ENCODE measurements at regions not wholly inside any gene's neighbourhood (a gene's known extent, or its start where the extent isn't known, plus 50 kb on each side); places are given as distances from the start of the nearest gene placed in this dataset.

DNA sequence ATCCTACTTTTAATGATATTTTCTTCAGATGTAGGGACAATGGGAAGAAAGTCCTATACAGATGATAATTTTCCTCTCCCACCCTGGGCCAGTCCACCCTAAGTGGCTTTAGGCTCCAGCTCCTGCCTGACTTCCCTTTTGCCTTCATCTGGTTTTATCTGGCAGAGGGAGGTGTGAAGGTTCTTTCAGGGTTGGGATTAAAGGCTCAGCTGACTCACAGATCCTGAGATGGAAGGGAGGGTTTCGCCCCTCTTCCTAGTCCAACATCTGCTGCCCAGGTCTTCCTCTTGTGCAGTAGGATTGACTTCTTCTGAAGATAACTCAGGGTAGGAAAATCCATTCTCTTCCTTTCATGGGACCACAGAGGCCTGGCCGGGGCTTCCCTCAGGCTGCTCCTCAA, 362.4 kb upstream of the KAZN start:
- no peak overlapping the region for H3K27ac ChIP-seq (ENCODE audit: low read depth, low read length)
- H3K4me2 ChIP-seq (ENCODE audit: low read length) = no peak overlapping the region
- no peaks in the 10 kb centered on the region for H4K20me1 ChIP-seq (ENCODE audit: control insufficient read depth, insufficient read depth, low read depth, low read length)
- H3K4me3 ChIP-seq (ENCODE audit: low read length) = no peak overlapping the region
- H3K79me2 ChIP-seq (ENCODE audit: control insufficient read depth, low read length) = no peaks in the 10 kb centered on the region
- H3K9me2 ChIP-seq (replicated peaks; ENCODE audit: control insufficient read depth, low read length) = no peaks in the 10 kb centered on the region
- H3K9me3 ChIP-seq (ENCODE audit: control insufficient read depth, insufficient read depth, low read length) = no peaks in the 10 kb centered on the region
- H3F3A ChIP-seq (ENCODE audit: control insufficient read depth, insufficient read depth) = no peaks in the 10 kb centered on the region
- no peak for TF ChIP-seq CTCF (IDR thresholded peaks at IDR 0.05; ENCODE audit: low read depth, low read length, poor library complexity, severe bottlenecking)
- no peak for TF ChIP-seq EZH2phosphoT487 (IDR thresholded peaks at IDR 0.05; ENCODE audit: borderline replicate concordance, low read length)
- no peaks in the 10 kb centered on the region for H3K4me1 ChIP-seq (ENCODE audit: control insufficient read depth, low read length)
- no peaks in the 10 kb centered on the region for H3K27me3 ChIP-seq (ENCODE audit: control insufficient read depth, low read length)
- no peaks in the 10 kb centered on the region for H3K36me3 ChIP-seq (ENCODE audit: control insufficient read depth, low read length)

DNA sequence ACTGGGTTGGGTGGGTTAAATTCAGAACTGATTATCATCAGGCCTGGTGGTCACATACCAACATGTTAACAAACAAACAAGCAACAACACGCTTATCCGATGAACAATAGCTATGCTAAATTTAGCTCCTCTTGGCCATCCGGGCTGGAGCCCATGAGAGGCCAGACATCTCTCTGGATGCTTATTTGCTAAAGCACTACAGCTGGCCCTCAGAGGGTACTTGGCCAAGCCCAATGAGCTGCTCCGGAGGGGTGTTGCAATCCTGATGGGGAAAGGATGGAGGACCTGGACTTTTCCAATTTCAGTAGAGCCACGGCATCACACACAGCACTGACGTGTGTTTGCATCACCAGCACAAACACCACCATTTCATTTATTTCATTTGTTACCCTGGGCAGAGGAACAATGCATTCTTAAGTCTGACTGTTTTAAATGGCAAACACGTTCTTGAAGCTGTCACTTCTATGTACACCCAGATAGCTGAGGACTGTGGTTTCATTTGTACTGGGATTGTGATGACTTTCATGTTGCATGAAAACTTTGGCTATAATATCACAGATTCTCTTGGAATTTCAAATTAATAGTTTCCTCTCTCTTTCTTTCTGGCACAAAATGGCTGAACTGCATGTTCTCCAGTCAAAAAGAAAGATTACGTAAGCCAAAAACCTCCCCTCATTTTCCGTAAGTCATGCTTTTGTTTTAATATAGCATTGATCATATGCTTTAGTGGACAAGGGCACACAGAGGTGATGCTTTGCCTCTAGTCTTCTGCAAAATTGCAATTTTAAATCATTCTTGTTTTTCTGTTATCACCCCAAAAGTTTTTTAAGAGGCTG, 359.8 kb upstream of the KAZN start:
- Histone ChIP-seq H3K4me1 (ENCODE audit: control insufficient read depth, low read length) (no peaks in the 10 kb centered on the region), H3K36me3 (ENCODE audit: control insufficient read depth, low read length) (no peaks in the 10 kb centered on the region), H3K4me2 (ENCODE audit: low read length) (no peak overlapping the region), H3K4me3 (ENCODE audit: low read length) (no peak overlapping the region), H4K20me1 (ENCODE audit: control insufficient read depth, insufficient read depth, low read depth, low read length) (no peaks in the 10 kb centered on the region), H3K9me3 (ENCODE audit: control insufficient read depth, insufficient read depth, low read length) (no peaks in the 10 kb centered on the region), H3K27me3 (ENCODE audit: control insufficient read depth, low read length) (no peaks in the 10 kb centered on the region), H3K79me2 (ENCODE audit: control insufficient read depth, low read length) (no peaks in the 10 kb centered on the region), H3K9me2 (replicated peaks; ENCODE audit: control insufficient read depth, low read length) (no peaks in the 10 kb centered on the region), H3K27ac (ENCODE audit: low read depth, low read length) (no peak overlapping the region), H3F3A (ENCODE audit: control insufficient read depth, insufficient read depth) (no peaks in the 10 kb centered on the region)
- no peak for TF ChIP-seq CTCF (IDR thresholded peaks at IDR 0.05; ENCODE audit: low read depth, low read length, poor library complexity, severe bottlenecking)
- TF ChIP-seq EZH2phosphoT487 (IDR thresholded peaks at IDR 0.05; ENCODE audit: borderline replicate concordance, low read length) = no peak

- H3K4me3 ChIP-seq (ENCODE audit: low read length) = no peak overlapping the region
- TF ChIP-seq CTCF (IDR thresholded peaks at IDR 0.05; ENCODE audit: low read depth, low read length, poor library complexity, severe bottlenecking) (no peak), EZH2phosphoT487 (IDR thresholded peaks at IDR 0.05; ENCODE audit: borderline replicate concordance, low read length) (no peak)
- no peaks in the 10 kb centered on the region for H3K36me3 ChIP-seq (ENCODE audit: control insufficient read depth, low read length)
- no peaks in the 10 kb centered on the region for H3F3A ChIP-seq (ENCODE audit: control insufficient read depth, insufficient read depth)
- H3K27ac ChIP-seq (ENCODE audit: low read depth, low read length) = no peak overlapping the region
- H3K4me2 ChIP-seq (ENCODE audit: low read length) = no peak overlapping the region
- no peaks in the 10 kb centered on the region for H3K4me1 ChIP-seq (ENCODE audit: control insufficient read depth, low read length)
- H3K27me3 ChIP-seq (ENCODE audit: control insufficient read depth, low read length) = no peaks in the 10 kb centered on the region
- H3K79me2 ChIP-seq (ENCODE audit: control insufficient read depth, low read length) = no peaks in the 10 kb centered on the region
- H3K9me3 ChIP-seq (ENCODE audit: control insufficient read depth, insufficient read depth, low read length) = no peaks in the 10 kb centered on the region
- no peaks in the 10 kb centered on the region for H4K20me1 ChIP-seq (ENCODE audit: control insufficient read depth, insufficient read depth, low read depth, low read length)
- H3K9me2 ChIP-seq (replicated peaks; ENCODE audit: control insufficient read depth, low read length) = no peaks in the 10 kb centered on the region
These were observed 358.2 kb upstream of the KAZN start for GRCh38 chr1:14240265-14240664.

All from DOHH2 (cell line).